HG03354 (cell line): ENCODE measurements at regions not wholly inside any gene's neighbourhood (a gene's known extent, or its start where the extent isn't known, plus 50 kb on each side); places are given as distances from the start of the nearest gene placed in this dataset.

Experiments
- ATAC-seq: cut with Tn5 transposase; IDR thresholded peaks from one replicate; pipeline ENCODE4 v1.9.1; 2021; ENCODE audit warnings: mild to moderate bottlenecking; ENCODE audit not compliant: unreplicated experiment, poor library complexity, severe bottlenecking

- no peak for ATAC-seq
Observed at GRCh38 chr4:20490734-20491133, 209.5 kb upstream of the PACRGL start.

GRCh38 chr4:20493761-20494353, 206.4 kb upstream of the PACRGL start:
- no peak for ATAC-seq

- ATAC-seq, result no peak
Observed at GRCh38 chr4:20496068-20496467, 204.2 kb upstream of the PACRGL start.

- ATAC-seq, result no peak
Observed at GRCh38 chr4:20504146-20504545, 196.1 kb upstream of the PACRGL start.

- ATAC-seq, result no peak
Observed at GRCh38 chr4:20505927-20506326, 194.3 kb upstream of the PACRGL start.

GRCh38 chr4:20506827-20507226, 193.4 kb upstream of the PACRGL start:
- no peak for ATAC-seq

GRCh38 chr4:20509315-20509714, 190.9 kb upstream of the PACRGL start:
- ATAC-seq, result no peak

GRCh38 chr4:20512033-20512792, 188.0 kb upstream of the PACRGL start:
- ATAC-seq, result no peak

GRCh38 chr4:20512985-20513384, 187.3 kb upstream of the PACRGL start:
- no peak for ATAC-seq

GRCh38 chr4:20520901-20521300, 179.4 kb upstream of the PACRGL start:
- no peak for ATAC-seq

GRCh38 chr4:20528508-20528907, 171.8 kb upstream of the PACRGL start:
- ATAC-seq, result no peak

- ATAC-seq, result no peak
Observed at GRCh38 chr4:20529691-20530090, 170.6 kb upstream of the PACRGL start.

GRCh38 chr4:20532116-20532790, 168.0 kb upstream of the PACRGL start:
- ATAC-seq, result no peak

GRCh38 chr4:20532871-20533870, 167.1 kb upstream of the PACRGL start:
- ATAC-seq, result no peak

- ATAC-seq, result no peak
Observed at GRCh38 chr4:20538905-20539304, 161.4 kb upstream of the PACRGL start.

GRCh38 chr4:20543131-20543530, 157.1 kb upstream of the PACRGL start:
- no peak for ATAC-seq

GRCh38 chr4:20544645-20545044, 155.6 kb upstream of the PACRGL start:
- ATAC-seq, result no peak

- no peak for ATAC-seq
Observed at GRCh38 chr4:20552004-20552403, 148.3 kb upstream of the PACRGL start.

GRCh38 chr4:20554134-20554533, 146.1 kb upstream of the PACRGL start:
- ATAC-seq, result no peak
